H9 (cell line): ENCODE measurements at regions not wholly inside any gene's neighbourhood (a gene's known extent, or its start where the extent isn't known, plus 50 kb on each side); places are given as distances from the start of the nearest gene placed in this dataset.

ENCODE experiments used
- DNase-seq: peaks from one replicate; pipeline ENCODE4 v3.0.0-alpha.2; 2017
- H2AFZ ChIP-seq: one replicate; pipeline ENCODE4 v1.6.1; 2013; ENCODE audit warnings: mild to moderate bottlenecking, low read length, control low read depth, moderate library complexity
- H2AK5ac ChIP-seq: 2 replicates; pipeline ENCODE4 v1.6.1; 2013; ENCODE audit warnings: low read length, control low read depth, mixed read lengths; ENCODE audit not compliant: insufficient read length
- H2BK120ac ChIP-seq: one replicate; pipeline ENCODE4 v1.6.1; 2013; ENCODE audit warnings: low read depth, mild to moderate bottlenecking, low read length, control low read depth, inconsistent platforms; ENCODE audit not compliant: poor library complexity, severe bottlenecking
- H2BK12ac ChIP-seq: 2 replicates; pipeline ENCODE4 v1.6.1; 2013; ENCODE audit warnings: low read length, control low read depth, mixed read lengths, low read depth; ENCODE audit not compliant: insufficient read length
- H2BK15ac ChIP-seq: 2 replicates; pipeline ENCODE4 v1.6.1; 2013; ENCODE audit warnings: low read depth, low read length, control low read depth
- H2BK20ac ChIP-seq: one replicate; pipeline ENCODE4 v1.6.1; 2013; ENCODE audit warnings: low read depth, mild to moderate bottlenecking, low read length, control low read depth, inconsistent platforms; ENCODE audit not compliant: poor library complexity, severe bottlenecking
- H2BK5ac ChIP-seq: 2 replicates; pipeline ENCODE4 v1.6.1; 2013; ENCODE audit warnings: low read length, control low read depth, mixed read lengths; ENCODE audit not compliant: insufficient read length
- H3K14ac ChIP-seq: 2 replicates; pipeline ENCODE4 v1.6.1; 2013; ENCODE audit warnings: low read length, control low read depth; ENCODE audit not compliant: insufficient read depth
- H3K18ac ChIP-seq: 2 replicates; pipeline ENCODE4 v1.6.1; 2013; ENCODE audit warnings: low read depth, mild to moderate bottlenecking, mixed read lengths, low read length, control low read depth; ENCODE audit not compliant: insufficient read length
- H3K23ac ChIP-seq: 2 replicates; pipeline ENCODE4 v1.6.1; 2013; ENCODE audit warnings: low read length, control low read depth, mixed read lengths, low read depth; ENCODE audit not compliant: insufficient read length
- H3K23me2 ChIP-seq: 2 replicates; pipeline ENCODE4 v1.6.1; 2013; ENCODE audit warnings: low read depth, mild to moderate bottlenecking, mixed read lengths, low read length, control low read depth; ENCODE audit not compliant: insufficient read length, poor library complexity, severe bottlenecking
- H3K27ac ChIP-seq: 2 replicates; pipeline ENCODE4 v1.5.1; 2013; ENCODE audit warnings: low read length, control low read depth, mixed read lengths, low read depth; ENCODE audit not compliant: insufficient read length
- H3K27me3 ChIP-seq: 2 replicates; pipeline ENCODE4 v1.6.1; 2013; ENCODE audit warnings: low read length, control low read depth, inconsistent platforms; ENCODE audit not compliant: insufficient read depth
- H3K4ac ChIP-seq: 2 replicates; pipeline ENCODE4 v1.6.1; 2013; ENCODE audit warnings: low read depth, mild to moderate bottlenecking, control low read depth, inconsistent platforms, low read length, moderate library complexity
- H3K4me1 ChIP-seq: 2 replicates; pipeline ENCODE4 v1.6.1; 2013; ENCODE audit warnings: low read length, control low read depth, inconsistent platforms; ENCODE audit not compliant: insufficient read depth
- H3K4me2 ChIP-seq: 2 replicates; pipeline ENCODE4 v1.6.1; 2013; ENCODE audit warnings: low read length, control low read depth, mixed read lengths; ENCODE audit not compliant: insufficient read length, insufficient read depth
- H3K56ac ChIP-seq: 2 replicates; pipeline ENCODE4 v1.6.1; 2013; ENCODE audit warnings: low read depth, mild to moderate bottlenecking, mixed read lengths, low read length, control low read depth; ENCODE audit not compliant: insufficient read length
- H3K79me1 ChIP-seq: 2 replicates; pipeline ENCODE4 v1.6.1; 2013; ENCODE audit warnings: low read depth, mild to moderate bottlenecking, moderate library complexity, low read length, control low read depth, inconsistent platforms; ENCODE audit not compliant: insufficient read depth, poor library complexity, severe bottlenecking
- H3K79me2 ChIP-seq: 2 replicates; pipeline ENCODE4 v1.6.1; 2013; ENCODE audit warnings: low read length, control low read depth, inconsistent platforms; ENCODE audit not compliant: insufficient read depth
- H3K9ac ChIP-seq: 2 replicates; pipeline ENCODE4 v1.6.1; 2013; ENCODE audit warnings: low read length, control low read depth, mixed read lengths; ENCODE audit not compliant: insufficient read length; ENCODE audit errors: extremely low read depth
- H3K9me3 ChIP-seq: one replicate; pipeline ENCODE4 v1.6.1; 2013; ENCODE audit warnings: low read depth, low read length, inconsistent platforms; ENCODE audit not compliant: control insufficient read depth
- H3T11ph ChIP-seq: one replicate; pipeline ENCODE4 v1.6.1; 2013; ENCODE audit warnings: mild to moderate bottlenecking, low read length, control low read depth, inconsistent platforms
- H4K20me1 ChIP-seq: one replicate; pipeline ENCODE4 v1.6.1; 2013; ENCODE audit not compliant: control insufficient read depth, insufficient read length, insufficient read depth
- H4K5ac ChIP-seq: 2 replicates; pipeline ENCODE4 v1.6.1; 2013; ENCODE audit warnings: low read depth, mild to moderate bottlenecking, mixed read lengths, low read length, control low read depth; ENCODE audit not compliant: insufficient read length
- H4K8ac ChIP-seq: replicated peaks from 2 replicates; pipeline ENCODE4 v1.6.1; 2013; ENCODE audit warnings: low read length, control low read depth, mixed read lengths, low read depth; ENCODE audit not compliant: insufficient read length
- H4K91ac ChIP-seq: 2 replicates; pipeline ENCODE4 v1.6.1; 2013; ENCODE audit warnings: low read depth, mild to moderate bottlenecking, moderate library complexity, mixed read lengths, low read length, control low read depth; ENCODE audit not compliant: insufficient read length
- H3K27ac Mint-ChIP-seq, 3 experiments: 2 replicates in 2 of 3; 3 replicates in 1 of 3; pipeline ENCODE4 v1.8.0; 2020 to 2021; ENCODE audit warnings: mixed read lengths in 3 of 3, mild to moderate bottlenecking in 1 of 3, moderate library complexity in 1 of 3
- H3K27me3 Mint-ChIP-seq: 2 replicates; pipeline ENCODE4 v1.8.0; 2021; ENCODE audit warnings: low read depth, mild to moderate bottlenecking, moderate library complexity, mixed read lengths
- H3K36me3 Mint-ChIP-seq, 3 experiments: 2 replicates in 2 of 3; 3 replicates in 1 of 3; pipeline ENCODE4 v1.8.0; 2020 to 2021; ENCODE audit warnings: low read depth in 3 of 3, mixed read lengths in 3 of 3; ENCODE audit not compliant: insufficient read depth in 1 of 3
- H3K4me1 Mint-ChIP-seq, 2 experiments: 2 replicates each; pipeline ENCODE4 v1.8.0; 2020; ENCODE audit warnings: mixed read lengths in 2 of 2
- H3K4me3 Mint-ChIP-seq, 2 experiments: 2 replicates in 1 of 2; 3 replicates in 1 of 2; pipeline ENCODE4 v1.8.0; 2020 to 2021; ENCODE audit warnings: mild to moderate bottlenecking in 2 of 2, mixed read lengths in 2 of 2, moderate library complexity in 1 of 2
- H3K9me3 Mint-ChIP-seq, 2 experiments: 2 replicates in 1 of 2; 3 replicates in 1 of 2; pipeline ENCODE4 v1.8.0; 2020; ENCODE audit warnings: mild to moderate bottlenecking in 2 of 2, mixed read lengths in 2 of 2, moderate library complexity in 1 of 2
- WGBS: extraction: QIAGEN DNeasy Blood & Tissue Kit; methylation state at CpG from one replicate; pipeline ENCODE4 v1.1.7; 2013; ENCODE audit warnings: missing lambda C conversion rate, low lambda C conversion rate, mixed read lengths; ENCODE audit not compliant: insufficient read length; ENCODE audit errors: extremely low coverage; 5-methylcytosine and 5-hydroxymethylcytosine counted together
- TF ChIP-seq, protein P1 (sequence below): fragments of 200-600 bp; sonication (generic); conservative IDR thresholded peaks from 3 replicates; pipeline ENCODE4 v1.8.0; 2021; ENCODE audit warnings: antibody characterized with exemption, mild to moderate bottlenecking

DNA sequence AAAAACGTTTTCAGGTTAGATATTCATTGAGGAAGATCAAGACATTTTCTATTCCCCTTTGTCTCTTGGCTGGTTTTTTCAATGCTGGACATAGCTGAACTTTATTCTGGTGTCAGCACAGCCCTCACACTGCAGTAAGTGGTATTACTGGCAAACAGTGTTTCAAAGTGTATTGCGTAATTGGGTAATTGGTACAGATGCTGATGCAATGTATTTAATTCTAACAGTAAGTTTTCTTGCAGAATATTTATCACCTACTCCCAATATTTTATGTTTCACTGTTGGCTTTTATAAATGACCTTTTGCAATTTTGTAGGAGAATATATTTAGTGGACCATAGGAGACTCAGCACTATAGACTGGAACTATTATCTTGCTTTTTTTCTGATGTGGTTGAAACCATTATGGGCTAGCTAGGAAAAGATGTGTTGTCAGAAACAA is 287.6 kb upstream of the SOX4 start:
- H2AFZ ChIP-seq: no peak overlapping the region
- peaks cover 11 to 12% of the 10 kb centered on the region in 2 experiments for H3K9me3 Mint-ChIP-seq

More for the DNA sequence above, 287.6 kb upstream of the SOX4 start:
- Histone ChIP-seq H3K9me3 (no peaks in the 10 kb centered on the region), H3K27ac (no peak overlapping the region), H4K5ac (no peak overlapping the region), H2BK20ac (no peak overlapping the region), H4K20me1 (no peaks in the 10 kb centered on the region), H3K79me2 (no peaks in the 10 kb centered on the region), H3K23ac (no peak overlapping the region), H3K4me1 (0 out of 2 replicates have a peak, but pooled peaks cover 2% of the 10 kb centered on the region), H2BK12ac (no peak overlapping the region), H3K14ac (no peak overlapping the region), H3K56ac (no peak overlapping the region), H3K23me2 (no peaks in the 10 kb centered on the region), H2BK15ac (no peak overlapping the region), H2AK5ac (no peak overlapping the region), H3K4ac (no peak overlapping the region), H3T11ph (no peak overlapping the region), H3K4me2 (no peak overlapping the region), H4K91ac (no peak overlapping the region), H2BK120ac (no peak overlapping the region), H3K9ac (no peak overlapping the region), H4K8ac (no peak overlapping the region), H3K18ac (no peak overlapping the region), H2BK5ac (no peak overlapping the region), H3K27me3 (no peaks in the 10 kb centered on the region), H3K79me1 (no peaks in the 10 kb centered on the region)
- H3K27me3 Mint-ChIP-seq: no peaks in the 10 kb centered on the region
- H3K4me1 Mint-ChIP-seq: peaks cover 2 to 5% of the 10 kb centered on the region in 2 experiments; a peak in 2 of 4 replicates
- H3K4me3 Mint-ChIP-seq: no peak overlapping the region
- H3K36me3 Mint-ChIP-seq: peaks cover 0 to 14% (median 2%) of the 10 kb centered on the region in 3 experiments; a peak in 5 of 7 replicates
- TF ChIP-seq, protein P1, sequence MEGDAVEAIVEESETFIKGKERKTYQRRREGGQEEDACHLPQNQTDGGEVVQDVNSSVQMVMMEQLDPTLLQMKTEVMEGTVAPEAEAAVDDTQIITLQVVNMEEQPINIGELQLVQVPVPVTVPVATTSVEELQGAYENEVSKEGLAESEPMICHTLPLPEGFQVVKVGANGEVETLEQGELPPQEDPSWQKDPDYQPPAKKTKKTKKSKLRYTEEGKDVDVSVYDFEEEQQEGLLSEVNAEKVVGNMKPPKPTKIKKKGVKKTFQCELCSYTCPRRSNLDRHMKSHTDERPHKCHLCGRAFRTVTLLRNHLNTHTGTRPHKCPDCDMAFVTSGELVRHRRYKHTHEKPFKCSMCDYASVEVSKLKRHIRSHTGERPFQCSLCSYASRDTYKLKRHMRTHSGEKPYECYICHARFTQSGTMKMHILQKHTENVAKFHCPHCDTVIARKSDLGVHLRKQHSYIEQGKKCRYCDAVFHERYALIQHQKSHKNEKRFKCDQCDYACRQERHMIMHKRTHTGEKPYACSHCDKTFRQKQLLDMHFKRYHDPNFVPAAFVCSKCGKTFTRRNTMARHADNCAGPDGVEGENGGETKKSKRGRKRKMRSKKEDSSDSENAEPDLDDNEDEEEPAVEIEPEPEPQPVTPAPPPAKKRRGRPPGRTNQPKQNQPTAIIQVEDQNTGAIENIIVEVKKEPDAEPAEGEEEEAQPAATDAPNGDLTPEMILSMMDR: no peak
- no peak overlapping the region for H3K27ac Mint-ChIP-seq
- DNase-seq: no peak
- WGBS: no CpG with 5 or more reads among the region's 2 CpGs
